IMR-90 (cell line): ENCODE measurements at regions not wholly inside any gene's neighbourhood (a gene's known extent, or its start where the extent isn't known, plus 50 kb on each side); places are given as distances from the start of the nearest gene placed in this dataset.

Experiments used
- ATAC-seq: fragments of 200-7000 bp; cut with Tn5 transposase; 2 replicates; pipeline ENCODE4 v1.9.1; 2020; ENCODE audit warnings: low read depth, mild to moderate bottlenecking, moderate library complexity
- BruUV-seq: library from RNA; stranded (reverse); fragments of 400-500 nt; replicated peaks from 2 replicates; lab custom pipeline; 2021; lab: Mats Ljungman, UMichigan
- CTCF ChIA-PET: fragments of 300-600 bp; formaldehyde crosslinking; extraction: SDS; loops from one replicate; lab custom pipeline; 2021; ENCODE audit warnings: antibody characterized with exemption; lab: Yijun Ruan, JAX
- POLR2A ChIA-PET: fragments of 300-600 bp; sonication (Branson Sonifier 250); formaldehyde crosslinking; loops from one replicate; lab custom pipeline; 2022; ENCODE audit warnings: antibody characterized with exemption; ENCODE audit not compliant: unreplicated experiment; lab: Charles Lee
- DNase-seq: peaks from one replicate; pipeline ENCODE4 v3.0.0; 2013
- H2AFZ ChIP-seq: replicated peaks from 2 replicates; pipeline ENCODE3; 2013; ENCODE audit warnings: low read length, mild to moderate bottlenecking; ENCODE audit not compliant: poor library complexity
- H2AK5ac ChIP-seq: 2 replicates; pipeline ENCODE4 v1.6.1; 2013; ENCODE audit warnings: low read depth, low read length, inconsistent platforms
- H2AK9ac ChIP-seq: replicated peaks from 2 replicates; pipeline ENCODE3; 2013; ENCODE audit warnings: mild to moderate bottlenecking, low read depth, low read length, moderate library complexity; ENCODE audit not compliant: poor library complexity
- H2BK120ac ChIP-seq: 2 replicates; pipeline ENCODE4 v1.6.1; 2013; ENCODE audit warnings: low read depth, low read length, inconsistent platforms
- H2BK15ac ChIP-seq: 3 replicates; pipeline ENCODE4 v1.6.1; 2013; ENCODE audit warnings: low read depth, low read length, inconsistent platforms
- H2BK20ac ChIP-seq: 2 replicates; pipeline ENCODE4 v1.6.1; 2013; ENCODE audit warnings: low read depth, mild to moderate bottlenecking, inconsistent platforms, low read length, moderate library complexity
- H2BK5ac ChIP-seq: 2 replicates; pipeline ENCODE4 v1.6.1; 2013; ENCODE audit warnings: mild to moderate bottlenecking, low read depth, low read length, inconsistent platforms; ENCODE audit not compliant: poor library complexity, severe bottlenecking
- H3K14ac ChIP-seq: replicated peaks from 2 replicates; pipeline ENCODE4 v1.6.1; 2013; ENCODE audit warnings: low read depth, low read length, inconsistent platforms
- H3K18ac ChIP-seq: 2 replicates; pipeline ENCODE4 v1.6.1; 2013; ENCODE audit warnings: low read depth, low read length, control low read depth
- H3K23ac ChIP-seq: 2 replicates; pipeline ENCODE4 v1.6.1; 2013; ENCODE audit warnings: low read depth, low read length, inconsistent platforms
- H3K27ac ChIP-seq: 2 replicates; pipeline ENCODE4 v1.5.1; 2013; ENCODE audit warnings: mild to moderate bottlenecking, control low read depth, low read length; ENCODE audit not compliant: insufficient read depth
- H3K27me3 ChIP-seq: 2 replicates; pipeline ENCODE4 v1.6.1; 2013; ENCODE audit warnings: low read length; ENCODE audit not compliant: control insufficient read depth, insufficient read depth
- H3K36me3 ChIP-seq: 2 replicates; pipeline ENCODE4 v1.6.1; 2013; ENCODE audit warnings: low read length, mixed read lengths; ENCODE audit not compliant: control insufficient read depth, insufficient read depth
- H3K4ac ChIP-seq: 2 replicates; pipeline ENCODE4 v1.6.1; 2013; ENCODE audit warnings: low read depth, low read length, inconsistent platforms
- H3K4me1 ChIP-seq: 2 replicates; pipeline ENCODE4 v1.6.1; 2013; ENCODE audit warnings: low read length, mixed read lengths; ENCODE audit not compliant: control insufficient read depth, insufficient read depth
- H3K4me2 ChIP-seq: 2 replicates; pipeline ENCODE4 v1.6.1; 2013; ENCODE audit warnings: low read depth, mild to moderate bottlenecking, control low read depth, low read length, moderate library complexity
- H3K4me3 ChIP-seq: 2 replicates; pipeline ENCODE4 v1.5.1; 2013; ENCODE audit warnings: low read depth, mild to moderate bottlenecking, control low read depth, low read length, moderate library complexity; ENCODE audit not compliant: insufficient read depth
- H3K56ac ChIP-seq: 2 replicates; pipeline ENCODE4 v1.6.1; 2013; ENCODE audit warnings: low read length, inconsistent platforms; ENCODE audit not compliant: insufficient read depth; ENCODE audit errors: extremely low read depth
- H3K79me1 ChIP-seq, 2 experiments: 2 replicates each; pipeline ENCODE4 v1.6.1; 2013; ENCODE audit warnings: low read length in 2 of 2, inconsistent platforms in 1 of 2, low read depth in 1 of 2
- H3K9ac ChIP-seq: 2 replicates; pipeline ENCODE4 v1.6.1; 2013; ENCODE audit warnings: low read depth, low read length, control low read depth
- H3K9me1 ChIP-seq: 2 replicates; pipeline ENCODE4 v1.6.1; 2013; ENCODE audit warnings: low read length, inconsistent platforms; ENCODE audit not compliant: insufficient read depth
- H3K9me3 ChIP-seq: 2 replicates; pipeline ENCODE4 v1.6.1; 2013; ENCODE audit warnings: low read length; ENCODE audit not compliant: control insufficient read depth, insufficient read depth
- H4K20me1 ChIP-seq: 2 replicates; pipeline ENCODE4 v1.6.1; 2013; ENCODE audit warnings: low read length, inconsistent platforms; ENCODE audit not compliant: insufficient read depth
- H4K5ac ChIP-seq: 2 replicates; pipeline ENCODE4 v1.6.1; 2013; ENCODE audit warnings: mild to moderate bottlenecking, low read depth, low read length, control low read depth
- H4K8ac ChIP-seq, 2 experiments: 2 replicates each; pipeline ENCODE4 v1.6.1; 2013; ENCODE audit warnings: low read depth in 2 of 2, low read length in 2 of 2, control low read depth in 1 of 2, inconsistent platforms in 1 of 2
- H4K91ac ChIP-seq: 2 replicates; pipeline ENCODE4 v1.6.1; 2013; ENCODE audit warnings: low read depth, low read length, inconsistent platforms; ENCODE audit not compliant: insufficient read depth
- BHLHE40 ChIP-seq: fragments of 150-350 bp; IDR thresholded peaks from 2 replicates; pipeline ENCODE4 v1.6.1; 2016; ENCODE audit warnings: mild to moderate bottlenecking, low read depth, low read length
- CEBPB ChIP-seq: IDR thresholded peaks from 2 replicates; pipeline ENCODE4 v1.6.1; 2012; ENCODE audit warnings: low read depth, low read length, improper control_type of control experiment
- CHD1 ChIP-seq: IDR thresholded peaks from 2 replicates; pipeline ENCODE4 v1.6.1; 2012; ENCODE audit warnings: low read depth, low read length, improper control_type of control experiment
- CTCF ChIP-seq: conservative IDR thresholded peaks from 2 replicates; pipeline ENCODE4 v1.5.1; 2012; ENCODE audit warnings: mild to moderate bottlenecking, low read depth, low read length, improper control_type of control experiment
- ELK1 ChIP-seq: fragments of 150-350 bp; IDR thresholded peaks from 2 replicates; pipeline ENCODE4 v1.6.1; 2016; ENCODE audit warnings: low read depth, mild to moderate bottlenecking, low read length, moderate library complexity, borderline replicate concordance
- MAFK ChIP-seq: IDR thresholded peaks from 2 replicates; pipeline ENCODE4 v1.6.1; 2012; ENCODE audit warnings: low read depth, low read length, improper control_type of control experiment
- MXI1 ChIP-seq: IDR thresholded peaks from 2 replicates; pipeline ENCODE4 v1.6.1; 2012; ENCODE audit warnings: low read depth, mild to moderate bottlenecking, low read length, moderate library complexity, borderline replicate concordance
- NFE2L2 ChIP-seq: fragments of 150-350 bp; IDR thresholded peaks from 2 replicates; pipeline ENCODE4 v1.6.1; 2016; ENCODE audit warnings: low read depth, mild to moderate bottlenecking, low read length
- POLR2A ChIP-seq: IDR thresholded peaks from 2 replicates; pipeline ENCODE4 v1.6.1; 2012; ENCODE audit warnings: mild to moderate bottlenecking, low read depth, low read length
- RAD21 ChIP-seq: IDR thresholded peaks from 2 replicates; pipeline ENCODE4 v1.6.1; 2012; ENCODE audit warnings: low read length, improper control_type of control experiment
- RCOR1 ChIP-seq: IDR thresholded peaks from 2 replicates; pipeline ENCODE4 v1.6.1; 2012; ENCODE audit warnings: mild to moderate bottlenecking, low read length, improper control_type of control experiment; ENCODE audit not compliant: insufficient replicate concordance
- RFX5 ChIP-seq: IDR thresholded peaks from 2 replicates; pipeline ENCODE4 v1.8.0; 2012; ENCODE audit warnings: low read depth, mild to moderate bottlenecking, low read length, moderate library complexity
- USF2 ChIP-seq: fragments of 150-350 bp; IDR thresholded peaks from 2 replicates; pipeline ENCODE4 v1.6.1; 2017; ENCODE audit warnings: mild to moderate bottlenecking, antibody characterized with exemption, low read length, low read depth
- WGBS, 2 experiments: methylation state at CpG; one replicate each; pipeline versions ENCODE4 v1.1.5 to v1.1.7; 2013; ENCODE audit warnings: missing lambda C conversion rate in 2 of 2; ENCODE audit not compliant: insufficient read length in 1 of 2; ENCODE audit errors: extremely low coverage in 2 of 2; 5-methylcytosine and 5-hydroxymethylcytosine counted together
- dilution Hi-C: fragments of 300-500 bp; cut with HindIII; formaldehyde crosslinking; loops from one replicate; pipeline ENCODE4 v1.14.3; 2018; ENCODE audit warnings: low sequenced_read_pairs; ENCODE audit not compliant: unreplicated experiment
- in situ Hi-C: fragments of 300-500 bp; cut with MboI; formaldehyde crosslinking; loops from 3 replicates; pipeline ENCODE4 v1.14.3; 2019; ENCODE audit warnings: low sequenced_read_pairs, inconsistent platforms, mixed read lengths
- intact Hi-C: fragments of 100-400 bp; cut with micrococcal nuclease; formaldehyde crosslinking; loops from 2 replicates; pipeline ENCODE4 v1.10.0; 2022

GRCh38 chr6:104548297-104548696, 311.4 kb downstream of the HACE1 start:
- no peak overlapping the region for H3K18ac ChIP-seq
- no peaks in the 10 kb centered on the region for H3K36me3 ChIP-seq
- H3K79me1 ChIP-seq, result no peaks in the 10 kb centered on the region
- H4K91ac ChIP-seq, result no peak overlapping the region
- H3K4me3 ChIP-seq, result no peak overlapping the region
- H3K27me3 ChIP-seq, result no peaks in the 10 kb centered on the region
- no peak overlapping the region for H3K14ac ChIP-seq
- intact Hi-C loops, result no loop called here
- no peak overlapping the region for H2AK5ac ChIP-seq
- no peak for DNase-seq
- no peak for TF ChIP-seq NFE2L2
- no peak for TF ChIP-seq MAFK
- no peak for TF ChIP-seq ELK1
- TF ChIP-seq CEBPB, result no peak
- TF ChIP-seq RFX5, result no peak
- TF ChIP-seq BHLHE40, result no peak
- TF ChIP-seq CHD1, result no peak
- TF ChIP-seq MXI1, result no peak
- no peak for TF ChIP-seq RCOR1
- no peak for TF ChIP-seq POLR2A
- no peak for TF ChIP-seq USF2
- TF ChIP-seq RAD21, result no peak
- TF ChIP-seq CTCF, result no peak
- no peak overlapping the region for H4K8ac ChIP-seq
- H3K4me2 ChIP-seq, result no peak overlapping the region
- no peak overlapping the region for H2BK20ac ChIP-seq
- no peak overlapping the region for H3K9ac ChIP-seq
- in situ Hi-C loops, result no loop called here
- H2AK9ac ChIP-seq, result no peak overlapping the region
- H4K20me1 ChIP-seq, result no peaks in the 10 kb centered on the region
- dilution Hi-C loops, result no loop called here
- no peak overlapping the region for H3K4ac ChIP-seq
- no peak overlapping the region for H4K5ac ChIP-seq
- no peak overlapping the region for H2AFZ ChIP-seq
- no TSS peak for BruUV-seq
- H3K56ac ChIP-seq, result no peak overlapping the region
- H2BK15ac ChIP-seq, result no peak overlapping the region
- ChIA-PET POLR2A (no interaction called here), CTCF (no interaction called here)
- WGBS, 2 experiments, result no CpG with 5 or more reads among the region's 4 CpGs
- H3K9me3 ChIP-seq, result no peaks in the 10 kb centered on the region
- no peak overlapping the region for H2BK5ac ChIP-seq
- H3K4me1 ChIP-seq, result no peaks in the 10 kb centered on the region
- ATAC-seq, result no peak
- no peak overlapping the region for H2BK120ac ChIP-seq
- H3K9me1 ChIP-seq, result no peaks in the 10 kb centered on the region
- H3K23ac ChIP-seq, result no peak overlapping the region
- H3K27ac ChIP-seq, result no peak overlapping the region
